Heart left ventricle (tissue), 16 donors: ENCODE measurements at regions not wholly inside any gene's neighbourhood (a gene's known extent, or its start where the extent isn't known, plus 50 kb on each side); places are given as distances from the start of the nearest gene placed in this dataset.

Experiments used
- ATAC-seq, 4 donors: fragments of 200-7000 bp; cut with Tn5 transposase; one replicate each; pipeline ENCODE4 v1.9.1; 2020 to 2022; ENCODE audit warnings: moderate library complexity in 4 of 4, mild to moderate bottlenecking in 3 of 4, moderate number of reproducible peaks in 1 of 4
- DNase-seq, 5 donors: peaks; one replicate each; pipeline ENCODE4 v3.0.0-alpha.2; 2020
- H3K27ac ChIP-seq, 12 donors: fragments of 200-600 bp; sonication (generic) in 4 of 12; one replicate each; pipeline versions ENCODE4 v1.5.0 to v1.8.0; 2016 to 2022; ENCODE audit warnings: mild to moderate bottlenecking in 2 of 12
- H3K27me3 ChIP-seq, 9 donors: fragments of 200-600 bp; sonication (generic) in 2 of 9; one replicate each; pipeline versions ENCODE4 v1.5.1 to v1.8.0; 2016 to 2022; ENCODE audit warnings: mild to moderate bottlenecking in 3 of 9
- H3K36me3 ChIP-seq, 9 donors: fragments of 200-600 bp; sonication (generic) in 2 of 9; one replicate each; pipeline versions ENCODE4 v1.5.0 to v1.8.0; 2018 to 2022; ENCODE audit warnings: mild to moderate bottlenecking in 2 of 9
- H3K4me1 ChIP-seq, 12 donors: fragments of 200-600 bp; sonication (generic) in 4 of 12; one replicate each; pipeline versions ENCODE4 v1.5.0 to v1.8.0; 2016 to 2022; ENCODE audit warnings: mild to moderate bottlenecking in 3 of 12
- H3K4me3 ChIP-seq, 12 donors: fragments of 200-600 bp; sonication (generic) in 4 of 12; one replicate each; pipeline versions ENCODE4 v1.5.0 to v1.8.0; 2017 to 2022; ENCODE audit warnings: mild to moderate bottlenecking in 9 of 12, moderate library complexity in 4 of 12
- H3K9me3 ChIP-seq, 12 donors: fragments of 200-600 bp; sonication (generic) in 4 of 12; one replicate each; pipeline versions ENCODE4 v1.5.0 to v1.8.0; 2016 to 2022; ENCODE audit warnings: mild to moderate bottlenecking in 1 of 12
- CTCF ChIP-seq, 12 donors: fragments of 200-600 bp; sonication (generic) in 4 of 12; IDR thresholded peaks; one replicate each; pipeline versions ENCODE4 v1.5.0 to v1.8.0; 2018 to 2022; ENCODE audit warnings: antibody characterized with exemption in 12 of 12, mild to moderate bottlenecking in 5 of 12
- POLR2A ChIP-seq, 2 donors: fragments of 450-650 bp; IDR thresholded peaks; one replicate each; pipeline ENCODE4 v1.6.1; 2017; ENCODE audit warnings: antibody characterized with exemption in 2 of 2, mild to moderate bottlenecking in 2 of 2, moderate library complexity in 2 of 2
- WGBS, 4 donors: extraction: QIAGEN DNeasy Blood & Tissue Kit in 2 of 4; methylation state at CpG; one replicate each; pipeline versions ENCODE4 v1.1.5 to v1.1.7; 2013 to 2018; 5-methylcytosine and 5-hydroxymethylcytosine counted together
- intact Hi-C, 10 donors: fragments of 100-400 bp; cut with DNase I; formaldehyde crosslinking; loops; one replicate each; pipeline versions ENCODE4 v1.11.1 to v1.14.2; 2022
- donor health status: ischemic (EF 13 %, LVEDD 7.1; RV severe dilation, severe dysfunction).
- donor health status: healthy with polysubstance abuse.
- donor health status: DM: no; HTN: yes; CAD: no.
- donor health status: DM: no; HTN: no; CAD: no.
- donor health status: ischemic (EF 25% LVEDD 6.9; RV normal size, moderate dysfunction).
- donor health status: ischemic (EF 25% LVEDD 5.7; RV mildly dilated, moderate dysfunction).
- donor health status: healthy.
- donor health status: DM: yes; HTN: yes; CAD: no.
- donor health status: ischemic (EF 35%, LVEDD 5.7; RV mildly dilated, moderate dysfunction).
- donor health status: nonischemic (EF 11% LVEDD 7.7; RV severe dilation, severe dysfunction).
- donor health status: DM: yes; HTN: yes; CAD: no.
- donor health status: PGD.
- donor health status: ischemic (EF 29% LVEDD 5.4; RV normal size, mild dysfunction).
- donor health status: nonischemic (EF 23%, LVEDD 6.1; RV moderate dilation, normal function).

GRCh38 chr11:109018639-109019038 is 353.8 kb downstream of the DDX10 start:
- Histone ChIP-seq H3K4me1 (no peaks in the 10 kb centered on the region), H3K9me3 (peaks cover 0 to 3% (median 0%) of the 10 kb centered on the region in 12 donors), H3K27ac (no peak overlapping the region), H3K36me3 (no peaks in the 10 kb centered on the region), H3K27me3 (no peaks in the 10 kb centered on the region), H3K4me3 (no peak overlapping the region)
- 69 to 90% (median 84%) methylated on average over 3 of the region's 3 CpGs for WGBS, 4 donors
- intact Hi-C loops, result no loop called here
- DNase-seq (no peak), ATAC-seq (no peak)
- TF ChIP-seq POLR2A (IDR thresholded peaks at IDR 0.05), result no peak
- TF ChIP-seq CTCF (IDR thresholded peaks at IDR 0.05), result no peak

- H3K9me3 ChIP-seq, result peaks cover 0 to 10% (median 0%) of the 10 kb centered on the region in 12 donors
- no peaks in the 10 kb centered on the region for H3K27me3 ChIP-seq
- no peak for ATAC-seq
- 68 to 75% (median 72%) methylated on average over 7 of the region's 7 CpGs for WGBS, 4 donors
- no peaks in the 10 kb centered on the region for H3K4me1 ChIP-seq
- TF ChIP-seq POLR2A (IDR thresholded peaks at IDR 0.05) (no peak), CTCF (IDR thresholded peaks at IDR 0.05) (no peak)
- DNase-seq, result no peak
- H3K36me3 ChIP-seq, result no peaks in the 10 kb centered on the region
- no peak overlapping the region for H3K27ac ChIP-seq
- intact Hi-C loops, result no loop called here
- H3K4me3 ChIP-seq, result no peak overlapping the region
These were observed 354.6 kb downstream of the DDX10 start for GRCh38 chr11:109019342-109019936.

GRCh38 chr11:109023036-109023435 is 358.2 kb downstream of the DDX10 start:
- intact Hi-C loops, result no loop called here
- DNase-seq (no peak), ATAC-seq (no peak)
- no peak for TF ChIP-seq CTCF (IDR thresholded peaks at IDR 0.05)
- no peak for TF ChIP-seq POLR2A (IDR thresholded peaks at IDR 0.05)
- no peak overlapping the region for H3K27ac ChIP-seq
- WGBS, 4 donors, result 76 to 82% (median 80%) methylated on average over 2 of the region's 2 CpGs
- H3K27me3 ChIP-seq, result no peaks in the 10 kb centered on the region
- H3K36me3 ChIP-seq, result no peaks in the 10 kb centered on the region
- H3K9me3 ChIP-seq, result peaks cover 0 to 29% (median 2%) of the 10 kb centered on the region in 12 donors
- no peaks in the 10 kb centered on the region for H3K4me1 ChIP-seq
- H3K4me3 ChIP-seq, result no peak overlapping the region

GRCh38 chr11:109026891-109027489 is 362.1 kb downstream of the DDX10 start:
- Histone ChIP-seq H3K4me3 (no peak overlapping the region), H3K36me3 (no peaks in the 10 kb centered on the region), H3K9me3 (peaks cover 0 to 29% (median 2%) of the 10 kb centered on the region in 12 donors), H3K27ac (no peak overlapping the region), H3K4me1 (no peaks in the 10 kb centered on the region), H3K27me3 (no peaks in the 10 kb centered on the region)
- no peak for TF ChIP-seq POLR2A (IDR thresholded peaks at IDR 0.05)
- WGBS, 4 donors, result 42 to 48% (median 45%) methylated on average over 1 of the region's 1 CpG
- intact Hi-C loops, result no loop called here
- DNase-seq, result no peak
- no peak for ATAC-seq

- TF ChIP-seq CTCF (IDR thresholded peaks at IDR 0.05) (no peak), POLR2A (IDR thresholded peaks at IDR 0.05) (no peak)
- intact Hi-C loops, result no loop called here
- no peaks in the 10 kb centered on the region for H3K4me1 ChIP-seq
- H3K27ac ChIP-seq, result no peak overlapping the region
- no peaks in the 10 kb centered on the region for H3K27me3 ChIP-seq
- DNase-seq, result no peak
- no peak for ATAC-seq
- H3K36me3 ChIP-seq, result no peaks in the 10 kb centered on the region
- 81 to 89% (median 85%) methylated on average over 2 of the region's 2 CpGs for WGBS, 4 donors
- H3K4me3 ChIP-seq, result no peak overlapping the region
- peaks cover 0 to 29% (median 2%) of the 10 kb centered on the region in 12 donors for H3K9me3 ChIP-seq
These were observed 363.0 kb downstream of the DDX10 start for GRCh38 chr11:109027851-109028250.
